Upper lobe of left lung (tissue), 4 donors: ENCODE measurements at regions not wholly inside any gene's neighbourhood (a gene's known extent, or its start where the extent isn't known, plus 50 kb on each side); places are given as distances from the start of the nearest gene placed in this dataset.

ENCODE experiments used
- CTCF ChIP-seq, 6 experiments: fragments of 450-650 bp in 4 of 6; fragments of 200-600 bp in 2 of 6; sonication (generic) in 2 of 6; IDR thresholded peaks; one replicate each; pipeline ENCODE4 v1.5.1; 2016 to 2019; ENCODE audit warnings: antibody characterized with exemption in 6 of 6
- POLR2A ChIP-seq, 4 donors: fragments of 450-650 bp; IDR thresholded peaks; one replicate each; pipeline ENCODE4 v1.5.1; 2016 to 2017; ENCODE audit warnings: antibody characterized with exemption in 4 of 4, mild to moderate bottlenecking in 2 of 4
- POLR2AphosphoS5 ChIP-seq, 2 donors: sonication (generic); formaldehyde crosslinking; IDR thresholded peaks; one replicate each; pipeline ENCODE4 v1.5.1; 2017; ENCODE audit warnings: antibody characterized with exemption in 2 of 2

GRCh38 chr22:49032821-49033220 lies 794.9 kb downstream of the BRD1 start:
- TF ChIP-seq CTCF (IDR thresholded peaks at IDR 0.05), result no peak
- TF ChIP-seq POLR2AphosphoS5 (IDR thresholded peaks at IDR 0.05), result no peak
- no peak for TF ChIP-seq POLR2A (IDR thresholded peaks at IDR 0.05)
